ENCODE measurements at regions not wholly inside any gene's neighbourhood (a gene's known extent, or its start where the extent isn't known, plus 50 kb on each side); places are given as distances from the start of the nearest gene placed in this dataset.

DNA sequence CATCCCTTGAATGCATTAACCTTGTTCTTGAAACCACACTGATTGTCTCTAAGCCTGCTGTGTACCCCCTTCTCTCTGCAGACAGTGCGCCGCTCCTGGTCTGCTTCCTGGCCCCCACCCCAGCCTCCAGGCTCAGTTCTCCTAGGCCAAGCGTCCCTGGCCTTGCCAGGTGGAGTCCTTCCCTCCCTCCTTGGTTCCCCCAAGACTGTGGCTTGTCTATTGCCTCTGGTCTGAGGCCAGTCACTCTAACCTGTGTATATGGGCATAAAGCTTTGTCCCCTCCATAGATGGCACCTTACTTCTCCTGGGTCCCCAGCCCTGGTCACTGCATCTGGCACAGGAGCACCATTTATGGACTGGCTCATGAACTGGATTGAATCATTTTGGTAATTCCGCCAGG lies 133.5 kb upstream of the EEPD1 start:
- Mint-ChIP-seq H3K36me3 (ENCODE audit: low read depth) (no peaks in the 10 kb centered on the region), H3K9me3 (no peaks in the 10 kb centered on the region), H3K4me1 (no peaks in the 10 kb centered on the region), H3K27me3 (no peaks in the 10 kb centered on the region), H3K27ac (peak overlapping the region; percentile 25), H3K4me3 (no peak overlapping the region)
- no peak for ATAC-seq (replicated peaks)

- Mint-ChIP-seq H3K4me3 (no peak overlapping the region), H3K4me1 (no peaks in the 10 kb centered on the region), H3K36me3 (ENCODE audit: low read depth) (no peaks in the 10 kb centered on the region), H3K9me3 (no peaks in the 10 kb centered on the region), H3K27ac (no peak overlapping the region), H3K27me3 (no peaks in the 10 kb centered on the region)
- no peak for ATAC-seq (replicated peaks)
Observed at GRCh38 chr7:36019980-36020379, 133.1 kb upstream of the EEPD1 start.

- Mint-ChIP-seq H3K9me3 (no peaks in the 10 kb centered on the region), H3K4me1 (no peaks in the 10 kb centered on the region), H3K4me3 (no peak overlapping the region), H3K36me3 (ENCODE audit: low read depth) (no peaks in the 10 kb centered on the region), H3K27me3 (no peaks in the 10 kb centered on the region), H3K27ac (no peak overlapping the region)
- ATAC-seq (replicated peaks) = peak; percentile 52
Observed at GRCh38 chr7:36021367-36021766, 131.7 kb upstream of the EEPD1 start.

DNA sequence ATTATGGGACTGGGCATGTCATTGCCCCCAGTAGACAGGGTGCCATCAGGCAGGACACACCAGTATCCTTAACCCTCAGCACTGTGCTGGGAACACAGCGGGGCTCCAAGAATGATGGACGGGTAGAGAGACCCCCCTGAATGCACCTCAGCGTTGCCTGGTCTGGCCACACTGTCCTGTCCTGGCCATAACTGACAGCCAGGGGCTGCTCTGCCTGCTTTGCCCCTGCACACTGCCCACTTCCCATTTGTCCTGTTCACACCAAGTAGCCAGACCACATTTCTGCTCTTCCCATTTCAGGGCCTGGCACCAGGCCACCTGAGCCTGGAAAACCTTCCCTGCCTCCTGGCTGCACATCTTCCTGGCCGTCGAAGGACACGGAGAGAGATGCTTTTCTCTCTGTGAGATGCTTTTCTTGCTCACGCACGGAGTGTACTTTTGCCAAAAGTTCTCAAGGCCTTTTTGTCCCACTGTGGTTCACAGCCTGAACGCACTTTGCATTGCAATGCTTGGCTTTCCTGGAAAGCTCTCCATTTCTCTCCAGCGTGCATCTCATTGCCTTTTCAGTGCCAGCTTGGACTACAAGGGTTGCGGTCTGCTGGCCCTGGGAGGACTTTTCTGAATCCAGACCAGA lies 131.0 kb upstream of the EEPD1 start:
- no peak for ATAC-seq (replicated peaks)
- Mint-ChIP-seq H3K27ac (no peak overlapping the region), H3K36me3 (ENCODE audit: low read depth) (no peaks in the 10 kb centered on the region)

GRCh38 chr7:36023033-36023560 lies 130.0 kb upstream of the EEPD1 start:
- peaks cover 9% of the 10 kb centered on the region for H3K27me3 Mint-ChIP-seq
- no peaks in the 10 kb centered on the region for H3K36me3 Mint-ChIP-seq (ENCODE audit: low read depth)
- no peak overlapping the region for H3K27ac Mint-ChIP-seq
- ATAC-seq (replicated peaks) = no peak
- no peak overlapping the region for H3K4me3 Mint-ChIP-seq
- H3K9me3 Mint-ChIP-seq = no peaks in the 10 kb centered on the region
- H3K4me1 Mint-ChIP-seq = no peaks in the 10 kb centered on the region

More for the DNA sequence above, 131.0 kb upstream of the EEPD1 start:
- H3K4me1 Mint-ChIP-seq = no peaks in the 10 kb centered on the region
- no peak overlapping the region for H3K4me3 Mint-ChIP-seq
- H3K9me3 Mint-ChIP-seq = no peaks in the 10 kb centered on the region
- H3K27me3 Mint-ChIP-seq = peaks cover 4% of the 10 kb centered on the region

GRCh38 chr7:36025190-36025589 lies 127.9 kb upstream of the EEPD1 start:
- Mint-ChIP-seq H3K4me1 (no peaks in the 10 kb centered on the region), H3K4me3 (no peak overlapping the region), H3K27me3 (peaks cover 10% of the 10 kb centered on the region), H3K36me3 (ENCODE audit: low read depth) (no peaks in the 10 kb centered on the region), H3K27ac (no peak overlapping the region), H3K9me3 (no peaks in the 10 kb centered on the region)
- ATAC-seq (replicated peaks) = no peak

- no peak overlapping the region for H3K4me3 Mint-ChIP-seq
- H3K27ac Mint-ChIP-seq = no peak overlapping the region
- H3K27me3 Mint-ChIP-seq = peaks cover 15% of the 10 kb centered on the region
- no peaks in the 10 kb centered on the region for H3K9me3 Mint-ChIP-seq
- H3K4me1 Mint-ChIP-seq = no peaks in the 10 kb centered on the region
- no peak for ATAC-seq (replicated peaks)
- H3K36me3 Mint-ChIP-seq (ENCODE audit: low read depth) = no peaks in the 10 kb centered on the region
Observed at GRCh38 chr7:36029311-36029710, 123.7 kb upstream of the EEPD1 start.

GRCh38 chr7:36029853-36030515 lies 123.1 kb upstream of the EEPD1 start:
- H3K27me3 Mint-ChIP-seq = peaks cover 15% of the 10 kb centered on the region
- no peak for ATAC-seq (replicated peaks)
- H3K4me1 Mint-ChIP-seq = no peaks in the 10 kb centered on the region
- no peak overlapping the region for H3K4me3 Mint-ChIP-seq
- H3K27ac Mint-ChIP-seq = no peak overlapping the region
- H3K36me3 Mint-ChIP-seq (ENCODE audit: low read depth) = no peaks in the 10 kb centered on the region
- no peaks in the 10 kb centered on the region for H3K9me3 Mint-ChIP-seq

DNA sequence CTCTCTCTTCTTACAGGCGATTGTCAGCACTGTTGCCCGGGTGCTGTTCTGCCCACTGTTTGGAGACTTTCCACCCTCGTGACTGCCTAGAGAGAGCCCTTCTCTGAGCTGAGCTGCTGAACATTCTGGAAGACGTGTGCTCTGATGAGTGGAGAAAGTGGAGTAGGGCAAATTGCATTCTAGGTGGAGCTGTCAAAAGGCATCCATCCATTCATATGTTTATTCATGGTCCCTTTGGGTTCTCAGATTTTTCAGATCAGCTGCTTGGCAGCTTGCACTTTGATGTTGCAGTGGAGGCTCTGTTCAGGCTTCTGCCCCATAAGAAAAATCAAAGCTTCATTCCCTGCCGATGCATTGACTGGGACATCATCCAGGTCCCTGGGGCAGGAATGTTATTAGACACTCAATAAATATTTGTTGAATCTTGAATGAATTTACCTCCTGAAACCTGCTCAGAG lies 120.7 kb upstream of the EEPD1 start:
- H3K27me3 Mint-ChIP-seq = peaks cover 11% of the 10 kb centered on the region
- ATAC-seq (replicated peaks) = no peak
- H3K4me1 Mint-ChIP-seq = no peaks in the 10 kb centered on the region
- no peaks in the 10 kb centered on the region for H3K36me3 Mint-ChIP-seq (ENCODE audit: low read depth)
- H3K9me3 Mint-ChIP-seq = no peaks in the 10 kb centered on the region
- no peak overlapping the region for H3K4me3 Mint-ChIP-seq
- no peak overlapping the region for H3K27ac Mint-ChIP-seq

- no peaks in the 10 kb centered on the region for H3K36me3 Mint-ChIP-seq (ENCODE audit: low read depth)
- no peak overlapping the region for H3K4me3 Mint-ChIP-seq
- ATAC-seq (replicated peaks) = no peak
- H3K27me3 Mint-ChIP-seq = peaks cover 5% of the 10 kb centered on the region
- no peaks in the 10 kb centered on the region for H3K9me3 Mint-ChIP-seq
- H3K4me1 Mint-ChIP-seq = no peaks in the 10 kb centered on the region
- no peak overlapping the region for H3K27ac Mint-ChIP-seq
Observed at GRCh38 chr7:36034020-36034419, 119.0 kb upstream of the EEPD1 start.

GRCh38 chr7:36035186-36035585 lies 117.9 kb upstream of the EEPD1 start:
- Mint-ChIP-seq H3K27ac (no peak overlapping the region), H3K4me1 (peaks cover 4% of the 10 kb centered on the region), H3K36me3 (ENCODE audit: low read depth) (no peaks in the 10 kb centered on the region), H3K4me3 (no peak overlapping the region), H3K27me3 (peaks cover 7% of the 10 kb centered on the region), H3K9me3 (no peaks in the 10 kb centered on the region)
- no peak for ATAC-seq (replicated peaks)

DNA sequence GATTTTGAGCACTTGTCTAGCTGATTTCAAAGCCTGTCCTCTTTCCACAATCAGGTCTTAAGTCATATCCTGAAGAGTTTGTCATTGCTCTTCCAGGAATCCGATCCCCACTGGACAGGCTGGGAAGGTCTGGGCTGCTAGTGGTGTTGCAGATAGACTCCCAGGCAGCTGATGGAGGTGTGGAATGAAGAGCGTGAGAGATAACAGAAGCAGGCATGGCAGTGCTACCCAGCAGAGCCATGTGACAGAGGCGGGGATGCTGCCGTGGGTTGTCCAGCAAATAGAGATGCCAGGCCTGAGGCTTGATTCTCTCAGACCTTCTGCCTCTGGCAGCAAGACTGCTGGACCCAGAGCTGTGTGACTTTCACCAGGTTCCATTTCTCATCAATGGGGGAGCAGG lies 116.5 kb upstream of the EEPD1 start:
- Mint-ChIP-seq H3K4me3 (no peak overlapping the region), H3K27ac (no peak overlapping the region), H3K4me1 (peaks cover 4% of the 10 kb centered on the region), H3K9me3 (no peaks in the 10 kb centered on the region), H3K36me3 (ENCODE audit: low read depth) (no peaks in the 10 kb centered on the region), H3K27me3 (peaks cover 7% of the 10 kb centered on the region)
- no peak for ATAC-seq (replicated peaks)

GRCh38 chr7:36037121-36037662 lies 115.9 kb upstream of the EEPD1 start:
- no peaks in the 10 kb centered on the region for H3K36me3 Mint-ChIP-seq (ENCODE audit: low read depth)
- H3K4me3 Mint-ChIP-seq = no peak overlapping the region
- no peaks in the 10 kb centered on the region for H3K9me3 Mint-ChIP-seq
- H3K27me3 Mint-ChIP-seq = peaks cover 7% of the 10 kb centered on the region
- no peak overlapping the region for H3K27ac Mint-ChIP-seq
- no peak for ATAC-seq (replicated peaks)
- peaks cover 4% of the 10 kb centered on the region for H3K4me1 Mint-ChIP-seq

DNA sequence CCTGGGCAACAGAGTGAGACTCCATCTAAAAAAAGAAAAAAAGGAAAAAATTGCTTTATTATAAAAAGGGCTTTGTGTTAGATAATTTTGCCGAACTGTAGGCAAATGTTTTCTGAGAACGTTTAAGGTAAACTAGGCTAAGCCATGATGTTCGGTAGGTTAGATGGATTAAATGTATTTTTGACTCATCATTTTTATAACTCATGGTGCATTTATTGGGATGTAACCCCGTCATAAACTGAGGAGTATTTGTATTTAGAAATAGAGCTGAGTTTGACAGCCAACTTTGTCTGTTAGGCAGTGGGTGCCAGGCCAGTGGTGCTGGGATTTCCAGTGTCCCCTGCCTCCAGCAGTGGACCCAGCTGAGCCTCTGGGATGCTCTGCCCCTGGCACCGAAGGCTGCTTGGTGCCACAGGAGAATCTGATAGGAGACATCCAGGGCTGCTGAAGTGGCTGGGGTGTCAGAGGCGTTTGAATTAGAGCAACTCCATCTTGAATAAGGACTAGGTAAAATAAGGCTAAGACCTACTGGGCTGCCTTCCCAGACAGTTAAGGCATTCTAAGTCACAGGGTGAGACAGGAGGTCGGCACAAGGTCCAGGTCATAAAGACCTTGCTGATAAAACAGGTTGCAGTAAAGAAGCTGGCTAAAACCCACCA lies 114.9 kb upstream of the EEPD1 start:
- Mint-ChIP-seq H3K4me3 (no peak overlapping the region), H3K27ac (no peak overlapping the region), H3K27me3 (peaks cover 3% of the 10 kb centered on the region), H3K36me3 (ENCODE audit: low read depth) (no peaks in the 10 kb centered on the region), H3K4me1 (peaks cover 4% of the 10 kb centered on the region), H3K9me3 (no peaks in the 10 kb centered on the region)
- ATAC-seq (replicated peaks) = no peak

DNA sequence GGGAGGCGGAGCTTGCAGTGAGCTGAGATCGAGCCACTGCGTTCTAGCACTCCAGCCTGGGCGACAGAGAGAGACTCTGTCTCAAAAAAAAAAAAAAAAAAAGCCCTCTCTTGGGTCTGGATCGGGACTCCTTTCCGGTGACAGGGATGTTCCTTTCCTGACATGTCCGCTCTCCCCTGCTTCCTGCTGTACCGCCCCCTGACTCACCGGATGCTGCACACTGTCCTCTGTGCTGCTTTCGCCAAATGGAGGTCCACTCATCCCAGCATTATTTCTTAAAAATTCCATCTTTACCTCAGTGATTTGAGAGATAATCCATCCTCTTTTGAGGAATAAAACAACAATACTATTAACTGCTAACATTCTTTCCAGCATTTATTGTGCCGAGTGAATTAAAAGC lies 113.8 kb upstream of the EEPD1 start:
- Mint-ChIP-seq H3K4me1 (peaks cover 4% of the 10 kb centered on the region), H3K4me3 (no peak overlapping the region), H3K9me3 (no peaks in the 10 kb centered on the region), H3K36me3 (ENCODE audit: low read depth) (no peaks in the 10 kb centered on the region), H3K27ac (no peak overlapping the region), H3K27me3 (peaks cover 3% of the 10 kb centered on the region)
- ATAC-seq (replicated peaks) = no peak

Data from activated T-helper 17 cell treated with anti-CD3 and anti-CD28 coated beads, Interleukin-2, amount 50 U/mL, for 72 hours (primary cell).